ENCODE measurements at regions not wholly inside any gene's neighbourhood (a gene's known extent, or its start where the extent isn't known, plus 50 kb on each side); places are given as distances from the start of the nearest gene placed in this dataset.

- DNase-seq: no peak
Observed at GRCh38 chr1:38275960-38276359, 229.4 kb upstream of the POU3F1 start.

GRCh38 chr1:38274974-38275373, 228.4 kb upstream of the POU3F1 start:
- no peak for DNase-seq

GRCh38 chr1:38273196-38273804, 226.7 kb upstream of the POU3F1 start:
- no peak for DNase-seq

GRCh38 chr1:38272515-38272914, 225.9 kb upstream of the POU3F1 start:
- no peak for DNase-seq

GRCh38 chr1:38270849-38271633, 224.4 kb upstream of the POU3F1 start:
- no peak for DNase-seq

- DNase-seq: no peak
Observed at GRCh38 chr1:38269923-38270848, 223.6 kb upstream of the POU3F1 start.

- DNase-seq: no peak
Observed at GRCh38 chr1:38268226-38268625, 221.6 kb upstream of the POU3F1 start.

- DNase-seq: no peak
Observed at GRCh38 chr1:38267037-38268036, 220.7 kb upstream of the POU3F1 start.

- no peak for DNase-seq
Observed at GRCh38 chr1:38266197-38266520, 219.6 kb upstream of the POU3F1 start.

GRCh38 chr1:38265293-38266196, 219.0 kb upstream of the POU3F1 start:
- no peak for DNase-seq

- no peak for DNase-seq
Observed at GRCh38 chr1:38263438-38263837, 216.8 kb upstream of the POU3F1 start.

GRCh38 chr1:38261574-38261973, 215.0 kb upstream of the POU3F1 start:
- no peak for DNase-seq

- DNase-seq: peak in 2 of 3 experiments; percentile 63 to 92
Observed at GRCh38 chr1:38258085-38258627, 211.6 kb upstream of the POU3F1 start.

- no peak for DNase-seq
Observed at GRCh38 chr1:38257374-38257773, 210.8 kb upstream of the POU3F1 start.

- no peak for DNase-seq
Observed at GRCh38 chr1:38256072-38256471, 209.5 kb upstream of the POU3F1 start.

GRCh38 chr1:38253314-38253713, 206.7 kb upstream of the POU3F1 start:
- DNase-seq: no peak

GRCh38 chr1:38250356-38250755, 203.8 kb upstream of the POU3F1 start:
- DNase-seq: no peak

- no peak for DNase-seq
Observed at GRCh38 chr1:38249001-38249400, 202.4 kb upstream of the POU3F1 start.

GRCh38 chr1:38246955-38247952, 200.7 kb upstream of the POU3F1 start:
- peak in 2 of 3 experiments; percentile 31 to 79 for DNase-seq

Measured in NCI-H1417 (cell line).